ENCODE measurements at regions not wholly inside any gene's neighbourhood (a gene's known extent, or its start where the extent isn't known, plus 50 kb on each side); places are given as distances from the start of the nearest gene placed in this dataset.

DNA sequence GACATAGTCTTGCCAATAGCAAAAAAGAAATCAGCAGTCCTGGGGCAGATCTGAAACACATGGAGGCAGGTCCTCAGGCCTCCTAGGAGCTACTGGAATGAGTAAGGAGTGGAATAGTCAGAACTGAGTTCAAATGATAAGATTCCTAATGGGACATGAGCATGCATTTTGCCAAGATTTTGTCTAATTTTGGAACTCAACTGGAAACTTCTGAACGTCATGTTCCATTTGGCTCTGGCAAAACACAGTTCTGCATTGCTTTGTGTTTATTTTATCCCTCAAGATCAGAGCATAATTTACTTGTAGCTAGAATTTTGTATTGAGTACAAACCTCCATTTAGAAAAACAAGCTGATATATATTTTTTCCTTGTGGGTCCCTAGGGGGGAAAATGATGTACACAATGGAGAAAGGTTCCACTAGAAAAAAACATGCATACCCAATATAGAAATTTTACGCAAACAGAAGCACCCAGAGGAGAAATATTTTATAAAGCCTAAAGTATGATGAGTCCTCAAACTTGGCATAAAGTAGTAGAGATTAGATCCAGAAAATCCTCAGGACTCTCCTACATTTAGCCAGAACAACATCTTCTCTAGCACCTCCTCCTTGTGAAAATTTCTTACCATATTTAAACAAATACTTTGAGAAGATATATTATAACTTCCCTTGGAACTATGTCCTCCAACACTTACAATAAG is 149.0 kb upstream of the SERP2 start:
- no peak overlapping the region for H3K4me3 ChIP-seq (replicated peaks; ENCODE audit: low read depth, low read length)
- DNase-seq (ENCODE audit: low read depth): peak; percentile 50
- TF ChIP-seq, protein P1, sequence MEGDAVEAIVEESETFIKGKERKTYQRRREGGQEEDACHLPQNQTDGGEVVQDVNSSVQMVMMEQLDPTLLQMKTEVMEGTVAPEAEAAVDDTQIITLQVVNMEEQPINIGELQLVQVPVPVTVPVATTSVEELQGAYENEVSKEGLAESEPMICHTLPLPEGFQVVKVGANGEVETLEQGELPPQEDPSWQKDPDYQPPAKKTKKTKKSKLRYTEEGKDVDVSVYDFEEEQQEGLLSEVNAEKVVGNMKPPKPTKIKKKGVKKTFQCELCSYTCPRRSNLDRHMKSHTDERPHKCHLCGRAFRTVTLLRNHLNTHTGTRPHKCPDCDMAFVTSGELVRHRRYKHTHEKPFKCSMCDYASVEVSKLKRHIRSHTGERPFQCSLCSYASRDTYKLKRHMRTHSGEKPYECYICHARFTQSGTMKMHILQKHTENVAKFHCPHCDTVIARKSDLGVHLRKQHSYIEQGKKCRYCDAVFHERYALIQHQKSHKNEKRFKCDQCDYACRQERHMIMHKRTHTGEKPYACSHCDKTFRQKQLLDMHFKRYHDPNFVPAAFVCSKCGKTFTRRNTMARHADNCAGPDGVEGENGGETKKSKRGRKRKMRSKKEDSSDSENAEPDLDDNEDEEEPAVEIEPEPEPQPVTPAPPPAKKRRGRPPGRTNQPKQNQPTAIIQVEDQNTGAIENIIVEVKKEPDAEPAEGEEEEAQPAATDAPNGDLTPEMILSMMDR (IDR thresholded peaks at IDR 0.05; ENCODE audit: low read length, missing control alignments): no peak

DNA sequence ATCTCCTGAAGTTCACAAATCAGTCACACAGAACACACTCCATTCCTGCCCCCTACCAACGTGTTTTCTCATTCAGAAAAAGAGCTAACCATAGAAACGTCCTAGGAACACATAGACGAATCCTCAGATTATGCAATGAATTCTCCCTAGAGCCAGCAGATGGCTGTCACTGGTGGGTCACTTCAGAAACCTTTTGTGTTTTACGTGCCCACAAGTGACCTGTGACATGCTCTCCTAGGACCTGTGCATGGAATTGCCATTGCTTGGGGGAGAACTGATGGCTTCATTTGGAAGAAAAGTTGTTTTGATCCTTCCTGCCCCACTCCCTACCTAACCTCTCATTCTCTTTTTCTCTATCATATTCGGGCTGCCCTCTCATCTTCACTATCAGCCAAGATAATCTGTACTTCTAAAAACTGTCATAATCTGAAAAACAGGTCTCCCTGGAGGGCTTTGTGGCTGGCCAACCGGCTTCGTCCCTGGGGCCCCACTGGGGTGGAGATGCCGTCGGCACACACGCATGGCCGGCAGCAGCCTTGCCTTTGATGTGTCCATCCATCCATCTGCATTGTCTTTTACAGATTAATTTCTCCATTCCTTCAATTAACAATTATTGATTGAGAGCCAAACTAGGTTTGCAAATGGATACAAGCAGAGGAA is 144.1 kb upstream of the SERP2 start:
- H3K4me3 ChIP-seq (replicated peaks; ENCODE audit: low read depth, low read length): no peak overlapping the region
- TF ChIP-seq, protein P1 (IDR thresholded peaks at IDR 0.05; ENCODE audit: low read length, missing control alignments): no peak
- no peak for DNase-seq (ENCODE audit: low read depth)

GRCh38 chr13:44230071-44230470 is 143.6 kb upstream of the SERP2 start:
- DNase-seq (ENCODE audit: low read depth): no peak
- H3K4me3 ChIP-seq (replicated peaks; ENCODE audit: low read depth, low read length): no peak overlapping the region
- TF ChIP-seq, protein P1 (IDR thresholded peaks at IDR 0.05; ENCODE audit: low read length, missing control alignments): no peak

GRCh38 chr13:44230736-44231135 is 142.9 kb upstream of the SERP2 start:
- TF ChIP-seq, protein P1 (IDR thresholded peaks at IDR 0.05; ENCODE audit: low read length, missing control alignments): no peak
- DNase-seq (ENCODE audit: low read depth): peak; percentile 59
- no peak overlapping the region for H3K4me3 ChIP-seq (replicated peaks; ENCODE audit: low read depth, low read length)

GRCh38 chr13:44231786-44232516 is 141.7 kb upstream of the SERP2 start:
- TF ChIP-seq, protein P1 (IDR thresholded peaks at IDR 0.05; ENCODE audit: low read length, missing control alignments): peak; percentile 19
- no peak overlapping the region for H3K4me3 ChIP-seq (replicated peaks; ENCODE audit: low read depth, low read length)
- DNase-seq (ENCODE audit: low read depth): peak; percentile 98

DNA sequence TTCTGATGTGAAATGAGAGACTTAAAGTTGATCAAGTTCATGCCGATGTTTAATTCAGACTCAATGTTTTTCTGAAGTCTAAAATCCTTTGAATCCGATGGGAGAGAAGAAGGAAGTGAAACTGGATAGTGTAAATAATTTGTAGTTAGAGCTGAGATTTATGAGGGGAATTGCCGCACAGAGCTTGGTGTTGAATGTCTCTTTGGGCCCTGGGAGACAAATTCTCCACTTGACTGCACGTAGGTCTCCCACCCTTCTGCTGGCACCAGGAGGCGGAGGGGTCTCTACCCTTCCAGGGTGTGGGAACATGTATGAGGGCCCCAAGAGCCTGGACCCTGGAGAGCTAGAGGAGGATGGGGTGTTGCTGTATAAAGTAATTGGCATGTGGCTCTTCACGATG is 140.8 kb upstream of the SERP2 start:
- TF ChIP-seq, protein P1 (IDR thresholded peaks at IDR 0.05; ENCODE audit: low read length, missing control alignments): no peak
- H3K4me3 ChIP-seq (replicated peaks; ENCODE audit: low read depth, low read length): no peak overlapping the region
- no peak for DNase-seq (ENCODE audit: low read depth)
